ENCODE measurements at regions not wholly inside any gene's neighbourhood (a gene's known extent, or its start where the extent isn't known, plus 50 kb on each side); places are given as distances from the start of the nearest gene placed in this dataset.
"Not testable (repeated sequence)": the region's sequence is repeated elsewhere in the genome, so short reads cannot be mapped to it uniquely, and the experiment has no call there.

DNA sequence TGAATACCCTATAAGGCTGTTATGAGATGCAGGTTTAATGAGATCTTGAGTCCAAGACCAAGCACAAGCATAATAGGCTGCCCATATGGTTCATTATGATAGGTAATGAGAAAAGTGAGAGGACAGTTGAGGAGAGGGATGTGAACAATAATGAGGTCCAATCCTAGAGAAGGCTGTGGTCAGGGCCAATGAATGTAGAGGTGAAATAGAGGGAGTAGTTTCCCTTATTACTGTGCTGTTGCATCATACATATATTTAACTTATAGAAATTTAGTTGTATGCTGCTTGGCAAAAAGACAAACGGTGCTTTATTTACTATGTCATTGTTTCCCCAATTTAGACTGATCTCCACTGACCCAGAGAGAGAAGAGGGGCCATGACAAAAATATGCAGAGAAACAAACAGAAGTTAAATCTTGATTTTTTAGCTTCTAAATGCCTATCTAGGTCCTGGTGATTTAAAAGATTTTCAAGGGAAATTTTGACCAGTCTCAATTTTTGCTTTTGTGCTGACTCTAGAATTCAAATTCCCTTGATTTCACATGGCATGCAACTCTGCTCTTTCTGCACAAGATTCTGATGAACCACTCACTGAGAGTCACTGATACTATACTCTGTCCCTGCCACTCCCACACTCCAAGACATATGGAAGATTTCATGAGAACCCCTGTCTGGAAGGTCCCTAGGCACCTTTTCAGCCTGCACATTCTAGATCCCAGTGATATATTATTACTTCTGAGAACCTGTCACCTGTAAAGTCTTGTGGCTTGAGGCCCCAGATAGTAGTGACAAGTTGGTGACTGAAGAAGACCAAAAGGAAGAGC, 159.7 kb downstream of the VSIG4 start:
- no peak overlapping the region for H3K4me3 ChIP-seq (ENCODE audit: low read depth in 1 of 2, low read length in 2 of 2)
- no peak overlapping the region for H3K9ac ChIP-seq (ENCODE audit: low read length)
- no peaks in the 10 kb centered on the region for H3K36me3 ChIP-seq (ENCODE audit: insufficient read depth, low read length)
- H3K4me1 ChIP-seq (ENCODE audit: insufficient read depth, low read length) = no peaks in the 10 kb centered on the region
- peaks cover 0 to under 1% of the 10 kb centered on the region in 2 donors for H3K27me3 ChIP-seq (ENCODE audit: control insufficient read depth in 1 of 2, insufficient read depth in 2 of 2, low read length in 2 of 2)
- no peak overlapping the region for H3K27ac ChIP-seq (ENCODE audit: low read depth, low read length)
- no peaks in the 10 kb centered on the region for H3K9me3 ChIP-seq (ENCODE audit: low read length)

GRCh38 chrX:65878456-65878855, 161.4 kb downstream of the VSIG4 start:
- H3K4me3 ChIP-seq (ENCODE audit: low read depth in 1 of 2, low read length in 2 of 2) = no peak overlapping the region
- no peak overlapping the region for H3K9ac ChIP-seq (ENCODE audit: low read length)
- H3K4me1 ChIP-seq (ENCODE audit: insufficient read depth, low read length) = no peaks in the 10 kb centered on the region
- H3K36me3 ChIP-seq (ENCODE audit: insufficient read depth, low read length) = no peaks in the 10 kb centered on the region
- peaks cover 8 to 12% of the 10 kb centered on the region in 2 donors for H3K27me3 ChIP-seq (ENCODE audit: control insufficient read depth in 1 of 2, insufficient read depth in 2 of 2, low read length in 2 of 2)
- no peak overlapping the region for H3K27ac ChIP-seq (ENCODE audit: low read depth, low read length)
- H3K9me3 ChIP-seq (ENCODE audit: low read length) = no peaks in the 10 kb centered on the region

DNA sequence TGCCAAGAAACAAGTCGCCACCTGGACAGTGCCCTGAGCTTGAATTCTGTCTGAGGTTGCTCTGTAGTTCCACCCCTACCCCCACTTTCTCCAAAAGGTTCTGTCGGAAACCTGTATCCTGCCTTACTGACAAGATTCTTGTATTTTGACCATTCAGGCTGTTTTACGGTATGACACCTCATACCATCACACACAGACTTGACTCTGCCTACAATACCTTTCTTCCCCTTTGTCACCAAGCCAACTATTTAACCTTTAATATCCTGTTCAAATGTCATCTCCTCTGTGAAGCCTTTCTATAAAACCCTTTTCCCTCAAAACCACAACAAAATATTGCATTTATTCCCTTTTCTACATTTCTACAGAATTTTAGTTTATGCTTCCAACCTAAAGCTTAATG, 161.9 kb downstream of the VSIG4 start:
- no peak overlapping the region for H3K4me3 ChIP-seq (ENCODE audit: low read depth in 1 of 2, low read length in 2 of 2)
- no peak overlapping the region for H3K9ac ChIP-seq (ENCODE audit: low read length)
- no peaks in the 10 kb centered on the region for H3K36me3 ChIP-seq (ENCODE audit: insufficient read depth, low read length)
- peaks cover 8 to 12% of the 10 kb centered on the region in 2 donors for H3K27me3 ChIP-seq (ENCODE audit: control insufficient read depth in 1 of 2, insufficient read depth in 2 of 2, low read length in 2 of 2)
- H3K9me3 ChIP-seq (ENCODE audit: low read length) = no peaks in the 10 kb centered on the region
- no peak overlapping the region for H3K27ac ChIP-seq (ENCODE audit: low read depth, low read length)
- H3K4me1 ChIP-seq (ENCODE audit: insufficient read depth, low read length) = no peaks in the 10 kb centered on the region

DNA sequence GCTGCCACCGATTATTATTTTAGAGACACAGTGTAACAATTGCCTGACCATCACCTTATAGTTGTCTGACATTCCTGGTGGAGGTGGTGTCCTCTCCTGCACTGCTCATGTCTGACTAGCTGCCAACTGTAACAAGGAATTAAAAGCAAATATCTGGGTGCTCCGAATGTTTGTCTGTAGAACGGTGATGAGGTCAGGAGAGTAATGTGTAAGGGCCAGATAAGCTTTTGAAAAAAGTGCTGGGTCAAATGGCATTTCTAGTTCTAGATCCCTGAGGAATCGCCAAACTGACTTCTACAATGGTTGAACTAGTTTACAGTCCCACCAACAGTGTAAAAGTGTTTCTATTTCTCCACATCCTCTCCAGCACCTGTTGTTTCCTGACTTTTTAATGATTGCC, 164.3 kb downstream of the VSIG4 start:
- not testable (repeated sequence) for H3K9ac ChIP-seq (ENCODE audit: low read length); H3K4me3 ChIP-seq (ENCODE audit: low read depth in 1 of 2, low read length in 2 of 2); H3K4me1 ChIP-seq (ENCODE audit: insufficient read depth, low read length); H3K9me3 ChIP-seq (ENCODE audit: low read length); H3K36me3 ChIP-seq (ENCODE audit: insufficient read depth, low read length); H3K27ac ChIP-seq (ENCODE audit: low read depth, low read length)
- peaks cover 14 to 16% of the 10 kb centered on the region in 2 donors for H3K27me3 ChIP-seq (ENCODE audit: control insufficient read depth in 1 of 2, insufficient read depth in 2 of 2, low read length in 2 of 2)

DNA sequence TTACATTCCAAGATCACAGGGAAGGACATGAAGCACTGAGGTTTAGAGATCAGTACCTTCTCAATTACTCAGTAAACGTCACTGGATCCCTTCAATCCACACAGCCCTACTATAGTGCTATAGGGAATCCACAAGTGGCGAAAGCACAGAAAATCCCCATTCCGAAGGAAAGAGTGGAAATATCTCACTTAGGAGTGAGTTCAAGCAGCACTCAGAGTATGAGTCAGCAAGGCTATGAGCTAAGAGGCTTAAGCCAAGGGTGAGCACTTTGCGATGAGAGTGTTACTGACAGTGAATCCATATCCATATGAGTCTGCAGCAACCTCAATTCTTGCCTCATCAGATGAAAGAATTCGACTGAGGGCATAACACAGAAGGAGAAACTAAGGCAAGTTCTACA, 165.1 kb downstream of the VSIG4 start:
- H3K36me3 ChIP-seq (ENCODE audit: insufficient read depth, low read length) = no peaks in the 10 kb centered on the region
- peaks cover 14 to 16% of the 10 kb centered on the region in 2 donors for H3K27me3 ChIP-seq (ENCODE audit: control insufficient read depth in 1 of 2, insufficient read depth in 2 of 2, low read length in 2 of 2)
- no peak overlapping the region for H3K4me3 ChIP-seq (ENCODE audit: low read depth in 1 of 2, low read length in 2 of 2)
- H3K27ac ChIP-seq (ENCODE audit: low read depth, low read length) = no peak overlapping the region
- H3K9me3 ChIP-seq (ENCODE audit: low read length) = no peaks in the 10 kb centered on the region
- H3K4me1 ChIP-seq (ENCODE audit: insufficient read depth, low read length) = no peaks in the 10 kb centered on the region
- H3K9ac ChIP-seq (ENCODE audit: low read length) = no peak overlapping the region

- H3K36me3 ChIP-seq (ENCODE audit: insufficient read depth, low read length) = no peaks in the 10 kb centered on the region
- H3K4me1 ChIP-seq (ENCODE audit: insufficient read depth, low read length) = no peaks in the 10 kb centered on the region
- no peaks in the 10 kb centered on the region for H3K9me3 ChIP-seq (ENCODE audit: low read length)
- no peak overlapping the region for H3K27ac ChIP-seq (ENCODE audit: low read depth, low read length)
- H3K4me3 ChIP-seq (ENCODE audit: low read depth in 1 of 2, low read length in 2 of 2) = no peak overlapping the region
- H3K27me3 ChIP-seq (ENCODE audit: control insufficient read depth in 1 of 2, insufficient read depth in 2 of 2, low read length in 2 of 2) = peaks cover 14 to 16% of the 10 kb centered on the region in 2 donors
- no peak overlapping the region for H3K9ac ChIP-seq (ENCODE audit: low read length)
These were observed 165.8 kb downstream of the VSIG4 start for GRCh38 chrX:65874110-65874509.

- H3K36me3 ChIP-seq (ENCODE audit: insufficient read depth, low read length) = no peaks in the 10 kb centered on the region
- H3K4me1 ChIP-seq (ENCODE audit: insufficient read depth, low read length) = no peaks in the 10 kb centered on the region
- H3K4me3 ChIP-seq (ENCODE audit: low read depth in 1 of 2, low read length in 2 of 2) = no peak overlapping the region
- H3K9me3 ChIP-seq (ENCODE audit: low read length) = no peaks in the 10 kb centered on the region
- no peak overlapping the region for H3K9ac ChIP-seq (ENCODE audit: low read length)
- H3K27ac ChIP-seq (ENCODE audit: low read depth, low read length) = no peak overlapping the region
- peaks cover 14 to 16% of the 10 kb centered on the region in 2 donors for H3K27me3 ChIP-seq (ENCODE audit: control insufficient read depth in 1 of 2, insufficient read depth in 2 of 2, low read length in 2 of 2)
These were observed 166.5 kb downstream of the VSIG4 start for GRCh38 chrX:65873385-65873784.

GRCh38 chrX:65871671-65872311, 168.1 kb downstream of the VSIG4 start:
- no peak overlapping the region for H3K27ac ChIP-seq (ENCODE audit: low read depth, low read length)
- H3K4me3 ChIP-seq (ENCODE audit: low read depth in 1 of 2, low read length in 2 of 2) = no peak overlapping the region
- no peaks in the 10 kb centered on the region for H3K36me3 ChIP-seq (ENCODE audit: insufficient read depth, low read length)
- H3K9me3 ChIP-seq (ENCODE audit: low read length) = no peaks in the 10 kb centered on the region
- no peaks in the 10 kb centered on the region for H3K4me1 ChIP-seq (ENCODE audit: insufficient read depth, low read length)
- H3K9ac ChIP-seq (ENCODE audit: low read length) = no peak overlapping the region
- H3K27me3 ChIP-seq (ENCODE audit: control insufficient read depth in 1 of 2, insufficient read depth in 2 of 2, low read length in 2 of 2) = peaks cover 14 to 16% of the 10 kb centered on the region in 2 donors

GRCh38 chrX:65870544-65870943, 169.3 kb downstream of the VSIG4 start:
- H3K4me3 ChIP-seq (ENCODE audit: low read depth in 1 of 2, low read length in 2 of 2); H3K36me3 ChIP-seq (ENCODE audit: insufficient read depth, low read length); H3K27ac ChIP-seq (ENCODE audit: low read depth, low read length); H3K9ac ChIP-seq (ENCODE audit: low read length); H3K9me3 ChIP-seq (ENCODE audit: low read length); H3K4me1 ChIP-seq (ENCODE audit: insufficient read depth, low read length): not testable (repeated sequence)
- peaks cover 14 to 16% of the 10 kb centered on the region in 2 donors for H3K27me3 ChIP-seq (ENCODE audit: control insufficient read depth in 1 of 2, insufficient read depth in 2 of 2, low read length in 2 of 2)

DNA sequence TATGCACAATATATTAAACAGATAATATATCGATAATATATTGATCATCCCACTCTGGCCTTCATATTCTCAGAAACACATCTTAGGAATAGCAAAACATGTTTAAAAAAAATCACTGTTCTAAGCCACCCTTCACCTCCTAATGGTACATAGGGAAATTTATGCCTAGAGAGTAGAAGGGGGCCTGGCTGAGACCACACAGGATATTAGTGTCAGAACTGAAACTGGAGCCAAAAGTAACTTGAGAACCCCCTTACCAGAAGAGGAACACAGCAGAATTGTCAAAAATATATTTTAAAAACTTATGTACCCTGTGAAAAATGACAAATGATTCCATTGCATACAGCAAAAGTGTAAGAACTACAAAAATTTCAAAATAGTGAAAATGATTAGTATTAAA, 173.1 kb downstream of the VSIG4 start:
- peaks cover 1 to 2% of the 10 kb centered on the region in 2 donors for H3K27me3 ChIP-seq (ENCODE audit: control insufficient read depth in 1 of 2, insufficient read depth in 2 of 2, low read length in 2 of 2)

GRCh38 chrX:65866146-65866545, 173.7 kb downstream of the VSIG4 start:
- Histone ChIP-seq H3K27me3 (ENCODE audit: control insufficient read depth in 1 of 2, insufficient read depth in 2 of 2, low read length in 2 of 2) (no peaks in the 10 kb centered on the region), H3K36me3 (ENCODE audit: insufficient read depth, low read length) (no peaks in the 10 kb centered on the region), H3K9me3 (ENCODE audit: low read length) (no peaks in the 10 kb centered on the region), H3K4me3 (ENCODE audit: low read depth in 1 of 2, low read length in 2 of 2) (no peak overlapping the region), H3K27ac (ENCODE audit: low read depth, low read length) (no peak overlapping the region), H3K9ac (ENCODE audit: low read length) (no peak overlapping the region), H3K4me1 (ENCODE audit: insufficient read depth, low read length) (no peaks in the 10 kb centered on the region)

More for the DNA sequence above, 173.1 kb downstream of the VSIG4 start:
- H3K4me3 ChIP-seq (ENCODE audit: low read depth in 1 of 2, low read length in 2 of 2) = no peak overlapping the region
- H3K36me3 ChIP-seq (ENCODE audit: insufficient read depth, low read length) = no peaks in the 10 kb centered on the region
- H3K9ac ChIP-seq (ENCODE audit: low read length) = no peak overlapping the region
- H3K4me1 ChIP-seq (ENCODE audit: insufficient read depth, low read length) = no peaks in the 10 kb centered on the region
- H3K9me3 ChIP-seq (ENCODE audit: low read length) = no peaks in the 10 kb centered on the region
- no peak overlapping the region for H3K27ac ChIP-seq (ENCODE audit: low read depth, low read length)

- no peaks in the 10 kb centered on the region for H3K4me1 ChIP-seq (ENCODE audit: insufficient read depth, low read length)
- H3K36me3 ChIP-seq (ENCODE audit: insufficient read depth, low read length) = no peaks in the 10 kb centered on the region
- H3K4me3 ChIP-seq (ENCODE audit: low read depth in 1 of 2, low read length in 2 of 2) = no peak overlapping the region
- no peaks in the 10 kb centered on the region for H3K27me3 ChIP-seq (ENCODE audit: control insufficient read depth in 1 of 2, insufficient read depth in 2 of 2, low read length in 2 of 2)
- no peak overlapping the region for H3K9ac ChIP-seq (ENCODE audit: low read length)
- no peaks in the 10 kb centered on the region for H3K9me3 ChIP-seq (ENCODE audit: low read length)
- no peak overlapping the region for H3K27ac ChIP-seq (ENCODE audit: low read depth, low read length)
These were observed 177.2 kb downstream of the VSIG4 start for GRCh38 chrX:65862638-65863037.

All from muscle layer of colon (tissue), 2 donors.